Esophagus (tissue), 2 donors: ENCODE measurements at regions not wholly inside any gene's neighbourhood (a gene's known extent, or its start where the extent isn't known, plus 50 kb on each side); places are given as distances from the start of the nearest gene placed in this dataset.

Experiments used
- H3K27ac ChIP-seq, 2 donors: one replicate each; pipeline ENCODE4 v1.5.1; 2013; ENCODE audit warnings: low read depth in 2 of 2, mild to moderate bottlenecking in 2 of 2, inconsistent platforms in 1 of 2, low read length in 1 of 2, moderate library complexity in 1 of 2
- H3K27me3 ChIP-seq, 2 donors: one replicate each; pipeline ENCODE4 v1.6.1; 2013; ENCODE audit warnings: low read length in 2 of 2, control low read depth in 1 of 2, mild to moderate bottlenecking in 1 of 2; ENCODE audit not compliant: insufficient read depth in 2 of 2, control insufficient read depth in 1 of 2
- H3K36me3 ChIP-seq, 2 donors: one replicate each; pipeline ENCODE4 v1.6.1; 2013; ENCODE audit warnings: low read length in 1 of 2; ENCODE audit not compliant: control insufficient read depth in 2 of 2, insufficient read depth in 2 of 2
- H3K4me1 ChIP-seq, 2 donors: one replicate each; pipeline ENCODE4 v1.6.1; 2013; ENCODE audit warnings: low read length in 1 of 2; ENCODE audit not compliant: control insufficient read depth in 2 of 2, insufficient read depth in 2 of 2
- H3K4me3 ChIP-seq, 2 donors: one replicate each; pipeline ENCODE4 v1.5.1; 2013; ENCODE audit warnings: low read length in 2 of 2, mild to moderate bottlenecking in 2 of 2, low read depth in 1 of 2, moderate library complexity in 1 of 2
- H3K9me3 ChIP-seq, 2 donors: one replicate each; pipeline ENCODE4 v1.6.1; 2013; ENCODE audit warnings: mild to moderate bottlenecking in 2 of 2, low read depth in 1 of 2, low read length in 1 of 2, moderate library complexity in 1 of 2; ENCODE audit not compliant: control insufficient read depth in 2 of 2, insufficient read depth in 1 of 2
- WGBS, 2 donors: extraction: QIAGEN DNeasy Blood & Tissue Kit; methylation state at CpG; one replicate each; pipeline ENCODE4 v1.1.7; 2013; 5-methylcytosine and 5-hydroxymethylcytosine counted together
- donor health status: healthy with polysubstance abuse.
- donor health status: Bipolar disorder and iron deficiency.

GRCh38 chr2:53460347-53460746, 307.3 kb upstream of the CHAC2 start:
- Histone ChIP-seq H3K27ac (no peak overlapping the region), H3K9me3 (no peaks in the 10 kb centered on the region), H3K4me1 (no peaks in the 10 kb centered on the region), H3K27me3 (no peaks in the 10 kb centered on the region), H3K4me3 (no peak overlapping the region), H3K36me3 (no peaks in the 10 kb centered on the region)
- WGBS, 2 donors, result 47 to 52% methylated on average over 1 of the region's 1 CpG

- H3K4me1 ChIP-seq, result no peaks in the 10 kb centered on the region
- H3K4me3 ChIP-seq, result no peak overlapping the region
- no peaks in the 10 kb centered on the region for H3K9me3 ChIP-seq
- no peaks in the 10 kb centered on the region for H3K36me3 ChIP-seq
- 78 to 79% methylated on average over 6 of the region's 6 CpGs for WGBS, 2 donors
- no peaks in the 10 kb centered on the region for H3K27me3 ChIP-seq
- H3K27ac ChIP-seq, result no peak overlapping the region
These were observed 312.5 kb upstream of the CHAC2 start for GRCh38 chr2:53455094-53455493.

- Histone ChIP-seq H3K4me1 (no peaks in the 10 kb centered on the region), H3K27ac (no peak overlapping the region), H3K9me3 (no peaks in the 10 kb centered on the region), H3K36me3 (no peaks in the 10 kb centered on the region), H3K27me3 (no peaks in the 10 kb centered on the region), H3K4me3 (no peak overlapping the region)
- 48% methylated on average over 8 of the region's 8 CpGs for WGBS, 2 donors
These were observed 314.5 kb upstream of the CHAC2 start for GRCh38 chr2:53452957-53453748.

- no peak overlapping the region for H3K27ac ChIP-seq
- WGBS, 2 donors, result 38 to 52% methylated on average over 1 of the region's 1 CpG
- H3K4me1 ChIP-seq, result no peaks in the 10 kb centered on the region
- no peaks in the 10 kb centered on the region for H3K27me3 ChIP-seq
- no peak overlapping the region for H3K4me3 ChIP-seq
- no peaks in the 10 kb centered on the region for H3K36me3 ChIP-seq
- no peaks in the 10 kb centered on the region for H3K9me3 ChIP-seq
These were observed 315.2 kb upstream of the CHAC2 start for GRCh38 chr2:53452400-53452799.

GRCh38 chr2:53450923-53451322, 316.7 kb upstream of the CHAC2 start:
- no peaks in the 10 kb centered on the region for H3K27me3 ChIP-seq
- WGBS, 2 donors, result 54 to 56% methylated on average over 4 of the region's 4 CpGs

GRCh38 chr2:53448591-53448990, 319.0 kb upstream of the CHAC2 start:
- no peaks in the 10 kb centered on the region for H3K4me1 ChIP-seq
- no peak overlapping the region for H3K4me3 ChIP-seq
- WGBS, 2 donors, result 41 to 53% methylated on average over 1 of the region's 1 CpG
- H3K27me3 ChIP-seq, result no peaks in the 10 kb centered on the region
- H3K9me3 ChIP-seq, result no peaks in the 10 kb centered on the region
- H3K36me3 ChIP-seq, result no peaks in the 10 kb centered on the region
- H3K27ac ChIP-seq, result no peak overlapping the region

More at GRCh38 chr2:53450923-53451322, 316.7 kb upstream of the CHAC2 start:
- Histone ChIP-seq H3K9me3 (no peaks in the 10 kb centered on the region), H3K4me1 (no peaks in the 10 kb centered on the region), H3K27ac (no peak overlapping the region), H3K36me3 (no peaks in the 10 kb centered on the region), H3K4me3 (no peak overlapping the region)

- Histone ChIP-seq H3K36me3 (no peaks in the 10 kb centered on the region), H3K4me1 (no peaks in the 10 kb centered on the region), H3K27me3 (no peaks in the 10 kb centered on the region), H3K9me3 (no peaks in the 10 kb centered on the region), H3K4me3 (no peak overlapping the region), H3K27ac (no peak overlapping the region)
- WGBS, 2 donors, result 90 to 91% methylated on average over 5 of the region's 5 CpGs
These were observed 319.5 kb upstream of the CHAC2 start for GRCh38 chr2:53448086-53448485.

- WGBS, 2 donors, result 48% methylated on average over 7 of the region's 7 CpGs
- Histone ChIP-seq H3K4me1 (no peaks in the 10 kb centered on the region), H3K9me3 (no peaks in the 10 kb centered on the region), H3K27me3 (no peaks in the 10 kb centered on the region), H3K36me3 (no peaks in the 10 kb centered on the region), H3K4me3 (no peak overlapping the region), H3K27ac (peak overlapping the region in 1 of 2 donors; percentile 48)
These were observed 322.1 kb upstream of the CHAC2 start for GRCh38 chr2:53445383-53446070.

GRCh38 chr2:53442783-53443182, 324.8 kb upstream of the CHAC2 start:
- H3K4me1 ChIP-seq, result no peaks in the 10 kb centered on the region
- no peaks in the 10 kb centered on the region for H3K27me3 ChIP-seq
- H3K9me3 ChIP-seq, result no peaks in the 10 kb centered on the region
- no peak overlapping the region for H3K27ac ChIP-seq
- H3K36me3 ChIP-seq, result no peaks in the 10 kb centered on the region
- H3K4me3 ChIP-seq, result no peak overlapping the region
- 69 to 71% methylated on average over 4 of the region's 4 CpGs for WGBS, 2 donors

GRCh38 chr2:53442093-53442492, 325.5 kb upstream of the CHAC2 start:
- no peaks in the 10 kb centered on the region for H3K9me3 ChIP-seq
- H3K27ac ChIP-seq, result no peak overlapping the region
- H3K27me3 ChIP-seq, result no peaks in the 10 kb centered on the region
- no peaks in the 10 kb centered on the region for H3K36me3 ChIP-seq
- H3K4me3 ChIP-seq, result no peak overlapping the region
- no peaks in the 10 kb centered on the region for H3K4me1 ChIP-seq
